HG03175 (cell line): ENCODE measurements at regions not wholly inside any gene's neighbourhood (a gene's known extent, or its start where the extent isn't known, plus 50 kb on each side); places are given as distances from the start of the nearest gene placed in this dataset.

Experiments
- ATAC-seq: cut with Tn5 transposase; IDR thresholded peaks from one replicate; pipeline ENCODE4 v1.9.1; 2021; ENCODE audit warnings: mild to moderate bottlenecking, moderate library complexity; ENCODE audit not compliant: unreplicated experiment

- ATAC-seq = no peak
Observed at GRCh38 chr15:101124731-101125451, 127.0 kb downstream of the CHSY1 start.

GRCh38 chr15:101123222-101123910 is 128.5 kb downstream of the CHSY1 start:
- ATAC-seq = no peak

- no peak for ATAC-seq
Observed at GRCh38 chr15:101122806-101123205, 129.0 kb downstream of the CHSY1 start.

- ATAC-seq = no peak
Observed at GRCh38 chr15:101122266-101122665, 129.6 kb downstream of the CHSY1 start.

- peak; percentile 44 for ATAC-seq
Observed at GRCh38 chr15:101121511-101122090, 130.2 kb downstream of the CHSY1 start.

GRCh38 chr15:101120987-101121386 is 130.9 kb downstream of the CHSY1 start:
- no peak for ATAC-seq

GRCh38 chr15:101120473-101120872 is 131.4 kb downstream of the CHSY1 start:
- no peak for ATAC-seq
